ENCODE measurements at regions not wholly inside any gene's neighbourhood (a gene's known extent, or its start where the extent isn't known, plus 50 kb on each side); places are given as distances from the start of the nearest gene placed in this dataset.
"Not testable (repeated sequence)": the region's sequence is repeated elsewhere in the genome, so short reads cannot be mapped to it uniquely, and the experiment has no call there.

GRCh38 chr12:20096430-20096829 is 271.9 kb upstream of the PDE3A start:
- no peak for DNase-seq (ENCODE audit: low read depth in 4 of 4, low spot score in 2 of 4)

GRCh38 chr12:20097626-20098025 is 270.7 kb upstream of the PDE3A start:
- DNase-seq (ENCODE audit: low read depth in 4 of 4, low spot score in 2 of 4): no peak

- DNase-seq (ENCODE audit: low read depth in 4 of 4, low spot score in 2 of 4): no peak
These were observed 268.7 kb upstream of the PDE3A start for GRCh38 chr12:20099395-20100183.

GRCh38 chr12:20101046-20101445 is 267.3 kb upstream of the PDE3A start:
- no peak for DNase-seq (ENCODE audit: low read depth in 4 of 4, low spot score in 2 of 4)

GRCh38 chr12:20105943-20106342 is 262.4 kb upstream of the PDE3A start:
- DNase-seq (ENCODE audit: low read depth in 4 of 4, low spot score in 2 of 4): no peak

- DNase-seq (ENCODE audit: low read depth in 4 of 4, low spot score in 2 of 4): no peak
These were observed 258.7 kb upstream of the PDE3A start for GRCh38 chr12:20109676-20110075.

GRCh38 chr12:20115371-20115770 is 253.0 kb upstream of the PDE3A start:
- not testable (repeated sequence) for DNase-seq (ENCODE audit: low read depth in 4 of 4, low spot score in 2 of 4)

- DNase-seq (ENCODE audit: low read depth in 4 of 4, low spot score in 2 of 4): no peak
These were observed 248.5 kb upstream of the PDE3A start for GRCh38 chr12:20119596-20120402.

- no peak for DNase-seq (ENCODE audit: low read depth in 4 of 4, low spot score in 2 of 4)
These were observed 248.0 kb upstream of the PDE3A start for GRCh38 chr12:20120403-20120725.

GRCh38 chr12:20122274-20122673 is 246.1 kb upstream of the PDE3A start:
- DNase-seq (ENCODE audit: low read depth in 4 of 4, low spot score in 2 of 4): no peak

- DNase-seq (ENCODE audit: low read depth in 4 of 4, low spot score in 2 of 4): no peak
These were observed 244.9 kb upstream of the PDE3A start for GRCh38 chr12:20123465-20123864.

- no peak for DNase-seq (ENCODE audit: low read depth in 4 of 4, low spot score in 2 of 4)
These were observed 243.0 kb upstream of the PDE3A start for GRCh38 chr12:20125276-20125798.

- no peak for DNase-seq (ENCODE audit: low read depth in 4 of 4, low spot score in 2 of 4)
These were observed 241.7 kb upstream of the PDE3A start for GRCh38 chr12:20126601-20127000.

- no peak for DNase-seq (ENCODE audit: low read depth in 4 of 4, low spot score in 2 of 4)
These were observed 240.9 kb upstream of the PDE3A start for GRCh38 chr12:20127413-20127812.

GRCh38 chr12:20128928-20129327 is 239.4 kb upstream of the PDE3A start:
- DNase-seq (ENCODE audit: low read depth in 4 of 4, low spot score in 2 of 4): no peak

GRCh38 chr12:20132818-20133217 is 235.5 kb upstream of the PDE3A start:
- DNase-seq (ENCODE audit: low read depth in 4 of 4, low spot score in 2 of 4): no peak

- no peak for DNase-seq (ENCODE audit: low read depth in 4 of 4, low spot score in 2 of 4)
These were observed 233.7 kb upstream of the PDE3A start for GRCh38 chr12:20134652-20135051.

- DNase-seq (ENCODE audit: low read depth in 4 of 4, low spot score in 2 of 4): no peak
These were observed 227.6 kb upstream of the PDE3A start for GRCh38 chr12:20140751-20141150.

GRCh38 chr12:20142316-20142715 is 226.0 kb upstream of the PDE3A start:
- DNase-seq (ENCODE audit: low read depth in 4 of 4, low spot score in 2 of 4): no peak

GRCh38 chr12:20142956-20143355 is 225.4 kb upstream of the PDE3A start:
- no peak for DNase-seq (ENCODE audit: low read depth in 4 of 4, low spot score in 2 of 4)

- DNase-seq (ENCODE audit: low read depth in 4 of 4, low spot score in 2 of 4): no peak
These were observed 224.0 kb upstream of the PDE3A start for GRCh38 chr12:20144341-20144740.

- no peak for DNase-seq (ENCODE audit: low read depth in 4 of 4, low spot score in 2 of 4)
These were observed 220.1 kb upstream of the PDE3A start for GRCh38 chr12:20148241-20148640.

Data from left renal cortex interstitium (tissue), 4 donors.